ENCODE measurements at regions not wholly inside any gene's neighbourhood (a gene's known extent, or its start where the extent isn't known, plus 50 kb on each side); places are given as distances from the start of the nearest gene placed in this dataset.
"Not testable (repeated sequence)": the region's sequence is repeated elsewhere in the genome, so short reads cannot be mapped to it uniquely, and the experiment has no call there.

- not testable (repeated sequence) for DNase-seq
Observed at GRCh38 chr11:116666673-116667249, 106.0 kb downstream of the BUD13 start.

DNA sequence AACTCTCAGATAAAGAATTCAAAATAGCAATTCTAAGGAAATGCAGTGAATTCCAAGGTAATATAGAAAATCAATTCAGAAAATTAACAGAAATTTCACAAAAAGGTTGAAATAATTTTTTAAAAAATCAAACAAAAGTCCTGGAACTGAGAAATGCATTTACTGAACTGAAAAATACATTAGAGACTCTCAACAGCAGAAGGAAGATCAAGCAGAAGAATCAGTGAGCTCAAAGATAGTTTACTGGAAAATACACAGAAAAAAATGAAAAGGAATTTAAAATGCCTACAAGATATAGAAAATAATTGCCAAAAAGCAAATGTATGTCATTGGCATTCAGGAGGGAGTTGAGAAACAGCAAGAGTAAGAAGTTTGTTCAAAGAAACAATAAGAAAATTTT lies 107.3 kb downstream of the BUD13 start:
- no peak for DNase-seq

DNA sequence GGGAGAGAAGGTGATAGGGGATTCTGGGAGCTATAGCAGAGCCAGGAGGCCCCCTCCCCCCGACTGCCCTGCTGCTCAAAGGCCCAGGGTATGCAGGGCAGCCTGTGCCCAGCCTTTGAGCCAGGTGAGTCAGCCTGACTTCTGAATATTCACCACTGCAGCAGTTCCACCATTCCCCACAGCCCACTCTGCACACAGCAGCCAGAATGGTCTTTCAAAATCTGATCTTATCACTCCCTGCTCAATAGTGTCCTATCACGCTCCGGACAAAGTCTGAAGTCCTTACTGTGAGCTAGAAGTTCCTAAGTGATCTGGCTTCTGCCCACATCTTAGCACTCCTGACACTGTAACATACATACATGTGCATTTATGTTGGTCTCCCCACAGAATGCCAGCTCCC lies 111.7 kb downstream of the BUD13 start:
- no peak for DNase-seq

GRCh38 chr11:116660011-116660410 lies 112.8 kb downstream of the BUD13 start:
- DNase-seq: no peak

- no peak for DNase-seq
Observed at GRCh38 chr11:116658876-116659535, 113.8 kb downstream of the BUD13 start.

DNA sequence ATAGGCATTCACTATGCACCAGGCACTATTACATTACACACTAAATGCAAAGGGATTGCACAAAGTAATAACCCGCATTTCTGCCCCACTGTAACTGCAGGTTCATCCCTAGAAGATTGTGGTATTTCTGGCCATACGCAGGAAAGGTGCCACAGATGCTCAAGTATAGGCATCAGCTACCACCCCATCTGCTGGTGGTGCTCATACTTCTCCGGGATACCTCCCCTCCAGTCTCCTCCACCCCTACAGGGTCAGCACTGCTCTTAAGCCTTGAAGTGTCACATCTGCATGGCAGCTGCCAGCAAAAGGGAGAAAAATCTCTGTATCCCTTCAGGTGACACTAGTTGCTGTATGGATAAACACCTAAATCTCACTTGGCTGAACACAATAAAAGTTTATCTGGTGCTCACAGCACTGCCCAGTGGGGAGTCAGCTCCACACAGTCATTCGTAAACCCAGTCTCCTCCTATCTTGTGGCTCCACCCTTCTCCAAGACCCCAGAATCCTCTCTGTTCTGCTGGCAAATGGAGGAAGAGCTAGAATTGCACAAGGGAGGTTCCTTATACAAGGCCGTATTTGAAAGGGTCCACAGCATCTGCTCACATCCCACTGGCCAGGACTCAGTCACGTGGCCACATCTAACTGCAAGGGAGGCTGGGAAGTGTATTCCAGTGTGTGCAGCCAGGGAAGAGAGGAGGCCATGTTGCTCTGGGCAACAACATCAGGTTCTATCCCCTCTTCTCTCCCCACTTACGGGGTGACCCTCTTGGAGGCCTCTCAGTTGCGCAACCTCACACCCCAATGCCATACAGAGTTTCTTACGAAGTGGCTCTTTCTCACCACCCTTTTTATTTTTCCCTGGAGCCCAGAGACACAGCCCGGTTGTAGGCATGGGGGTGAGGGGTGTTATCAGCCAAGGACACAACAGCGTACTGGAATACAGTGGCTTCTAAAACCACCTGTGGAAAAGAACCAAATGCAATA lies 114.7 kb downstream of the BUD13 start:
- DNase-seq: no peak

- DNase-seq: no peak
Observed at GRCh38 chr11:116656011-116656410, 116.8 kb downstream of the BUD13 start.

DNA sequence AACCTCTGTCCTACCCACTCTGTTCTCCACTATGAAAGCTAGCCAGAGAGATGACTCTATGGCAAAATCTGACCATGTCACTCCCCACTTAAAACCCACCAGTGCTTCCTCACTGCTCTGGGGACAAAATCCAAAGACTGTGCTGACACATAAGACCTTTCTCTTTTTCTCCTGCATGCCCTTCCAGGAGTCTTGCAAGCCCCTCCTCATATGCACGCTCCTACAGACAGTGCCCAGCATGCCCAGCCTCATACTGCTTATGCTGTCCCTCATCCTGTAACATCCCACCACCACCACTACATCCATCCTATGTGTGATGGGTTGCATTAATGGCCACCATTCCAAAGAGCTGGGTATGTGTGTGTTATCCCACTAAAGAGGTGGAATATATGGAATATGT lies 118.3 kb downstream of the BUD13 start:
- no peak for DNase-seq

- DNase-seq: no peak
Observed at GRCh38 chr11:116653206-116653605, 119.6 kb downstream of the BUD13 start.

GRCh38 chr11:116651737-116652237 lies 121.0 kb downstream of the BUD13 start:
- no peak for DNase-seq

GRCh38 chr11:116651098-116651736 lies 121.6 kb downstream of the BUD13 start:
- DNase-seq: no peak

GRCh38 chr11:116650052-116650451 lies 122.7 kb downstream of the BUD13 start:
- DNase-seq: no peak

DNA sequence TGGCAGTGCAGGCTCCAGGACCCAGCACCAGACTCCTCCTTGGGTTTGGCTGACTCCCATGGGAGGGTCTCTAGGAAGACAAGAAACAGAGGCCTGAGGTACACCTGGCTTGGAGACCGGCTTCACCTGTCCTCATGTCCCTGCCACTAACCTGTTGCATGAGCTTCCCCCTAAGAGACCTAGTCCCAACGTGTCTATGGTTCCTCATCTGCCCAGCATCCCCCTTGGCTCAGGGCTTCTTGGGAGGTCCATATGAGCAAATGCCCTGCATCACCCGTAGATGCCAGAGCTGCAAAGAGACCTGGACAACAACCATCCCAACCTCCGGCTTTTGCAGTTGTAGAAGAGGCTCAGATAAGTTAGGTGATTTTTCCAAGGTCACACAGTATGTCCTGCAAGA lies 123.5 kb downstream of the BUD13 start:
- no peak for DNase-seq

- DNase-seq: no peak
Observed at GRCh38 chr11:116648247-116649174, 124.3 kb downstream of the BUD13 start.

DNA sequence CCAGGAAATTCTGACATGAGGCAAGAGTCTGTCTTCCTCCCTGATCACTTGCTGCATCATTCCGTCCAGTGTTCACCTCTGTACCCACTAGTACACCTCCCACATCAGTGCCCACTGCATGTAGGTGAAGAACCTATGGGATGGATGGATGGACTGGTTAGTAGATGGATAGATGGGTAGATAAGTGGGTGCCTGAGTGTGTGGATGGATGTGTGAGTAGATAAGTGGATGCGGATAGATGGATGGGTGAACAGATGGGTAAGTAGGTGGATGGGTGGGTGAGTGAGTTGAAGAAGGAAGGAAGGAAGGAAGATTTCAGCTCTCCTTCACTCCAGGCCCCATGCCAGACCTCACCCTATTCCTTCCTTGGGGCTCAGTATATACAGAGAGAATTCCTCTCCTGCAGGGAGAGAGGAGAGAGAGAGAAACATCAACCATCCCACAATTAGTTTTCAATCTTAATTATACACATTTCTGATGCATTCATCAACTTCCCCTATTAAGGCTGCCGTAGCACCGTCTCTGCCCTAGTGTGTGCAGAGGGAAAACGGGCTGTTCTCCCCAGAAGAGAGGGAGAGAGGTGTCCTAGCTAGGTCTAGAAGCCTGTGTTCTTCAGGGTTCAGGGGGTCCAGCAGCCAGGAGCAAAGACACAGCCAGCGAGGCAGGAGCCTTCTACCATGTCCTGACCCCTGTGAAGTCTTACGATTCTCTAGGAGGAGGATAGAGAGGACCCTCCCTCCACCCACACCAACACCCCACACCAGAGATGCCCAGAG lies 125.3 kb downstream of the BUD13 start:
- DNase-seq: no peak

DNA sequence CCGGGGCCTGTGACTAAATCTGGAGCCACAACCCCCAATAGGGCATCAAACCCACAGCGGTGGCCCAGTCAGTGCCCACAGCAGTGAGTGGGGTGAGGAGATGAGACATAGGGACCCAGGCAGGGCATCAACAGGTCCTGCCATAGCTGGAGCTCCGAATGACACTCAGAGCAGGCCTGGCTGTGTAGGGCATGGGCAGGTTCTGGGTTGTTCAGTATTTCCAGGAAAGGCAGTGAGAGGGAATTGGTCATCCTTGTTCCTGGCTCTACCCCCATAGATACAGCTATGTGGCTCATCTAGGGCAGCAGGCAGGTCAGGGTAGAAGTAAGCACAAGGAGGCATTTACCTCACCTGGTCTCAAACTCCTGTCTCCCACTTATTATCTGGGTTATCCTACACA lies 126.6 kb downstream of the BUD13 start:
- no peak for DNase-seq

- no peak for DNase-seq
Observed at GRCh38 chr11:116644941-116645305, 127.9 kb downstream of the BUD13 start.

DNA sequence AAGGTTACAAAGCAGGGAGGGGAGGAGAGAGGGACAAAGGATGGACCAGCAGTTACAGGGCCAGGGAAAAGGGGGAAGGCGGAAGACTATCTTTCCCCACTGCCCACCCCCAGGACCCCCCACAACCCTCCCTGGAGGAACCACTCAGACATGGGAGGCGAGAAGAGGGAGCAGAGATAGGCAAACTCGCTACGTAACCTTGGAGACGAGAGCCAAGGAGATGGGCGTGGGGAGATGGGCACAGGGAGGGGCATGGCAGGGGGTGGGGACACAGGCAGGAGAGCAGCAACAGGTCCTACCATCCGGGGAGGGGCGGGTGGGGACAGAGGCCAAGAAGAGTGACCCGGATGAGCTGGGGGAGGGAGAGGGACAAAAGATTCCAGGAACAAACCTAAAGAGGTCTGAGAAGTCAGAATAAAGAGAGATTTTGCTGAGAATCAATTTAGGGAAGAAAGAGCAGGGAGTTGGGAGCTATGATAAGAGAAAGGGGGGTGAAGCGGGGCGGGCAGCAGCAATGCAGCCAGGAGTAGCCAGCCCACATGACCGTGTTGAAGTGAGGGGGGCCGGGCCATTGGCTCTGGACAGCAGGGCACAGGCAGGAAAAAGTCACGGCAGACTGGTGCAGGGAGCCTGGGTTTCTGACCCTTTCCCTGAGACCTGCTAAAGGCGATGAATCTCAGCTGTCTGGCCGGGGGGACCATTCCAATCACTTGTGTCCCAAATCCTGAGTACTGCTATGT lies 128.4 kb downstream of the BUD13 start:
- no peak for DNase-seq

DNA sequence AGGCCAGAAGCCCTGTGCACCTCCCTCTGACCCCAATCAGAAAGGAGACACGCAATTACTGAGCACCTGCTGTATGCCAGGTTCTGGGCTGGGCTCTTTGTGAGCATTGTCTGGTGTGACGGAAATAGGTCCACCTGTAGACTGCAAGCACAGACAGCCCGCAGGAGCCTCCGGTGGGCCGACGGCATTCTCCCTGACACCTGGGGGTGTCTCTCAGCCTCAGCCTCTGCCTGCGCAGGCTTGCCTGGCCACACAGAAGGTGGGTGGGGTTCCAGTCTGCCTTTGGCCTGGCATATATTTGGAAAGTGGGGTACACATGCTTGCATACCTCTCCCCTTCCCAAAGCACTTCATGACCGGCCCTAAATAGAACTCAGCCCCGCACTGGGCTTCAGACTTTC lies 129.3 kb downstream of the BUD13 start:
- no peak for DNase-seq

DNA sequence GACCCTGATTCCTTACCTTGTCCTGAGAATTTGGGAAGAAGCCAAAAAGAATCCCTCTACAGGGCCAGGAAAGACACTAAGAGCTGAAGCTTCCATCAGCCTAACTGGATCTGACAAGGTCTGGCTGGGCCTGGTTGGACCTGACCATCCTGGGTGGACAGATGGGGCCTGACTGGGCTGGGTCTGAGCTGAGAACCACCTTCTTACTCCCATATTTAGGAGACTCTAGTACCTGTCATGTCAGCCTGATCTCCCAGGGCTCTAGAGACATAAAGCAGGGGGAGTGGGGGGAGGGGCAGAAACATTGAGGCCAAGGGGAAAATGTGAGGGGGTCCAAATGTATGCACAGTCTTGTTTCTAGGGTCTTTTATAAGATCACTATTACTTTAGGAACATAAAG lies 129.9 kb downstream of the BUD13 start:
- DNase-seq: no peak

DNA sequence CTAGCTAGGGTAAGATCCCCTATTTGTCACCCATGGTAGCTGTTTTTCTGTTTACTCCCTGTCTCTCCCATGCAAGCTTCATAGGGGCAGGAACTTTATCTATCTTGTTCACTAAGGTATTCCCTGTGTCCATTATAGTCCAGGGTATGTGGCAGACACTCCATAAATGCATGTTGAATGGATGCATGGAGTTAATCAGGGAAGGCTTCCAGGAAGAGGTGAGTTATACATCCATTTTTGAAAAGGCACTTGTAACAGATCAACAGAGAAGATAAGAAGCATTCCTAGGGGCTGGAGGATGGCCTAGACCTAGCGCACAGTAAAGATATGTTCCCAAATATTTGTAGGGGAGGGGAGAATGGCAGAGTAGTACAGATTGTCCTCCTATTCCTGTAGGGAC lies 130.3 kb downstream of the BUD13 start:
- DNase-seq: no peak

Data from AML-193 (cell line).